WTC11 (cell line): ENCODE measurements at regions not wholly inside any gene's neighbourhood (a gene's known extent, or its start where the extent isn't known, plus 50 kb on each side); places are given as distances from the start of the nearest gene placed in this dataset.
"Not testable (repeated sequence)": the region's sequence is repeated elsewhere in the genome, so short reads cannot be mapped to it uniquely, and the experiment has no call there.

Experiments
- CREB1 ChIP-seq: sonication (generic); formaldehyde crosslinking; IDR thresholded peaks from 2 replicates; pipeline ENCODE4 v1.8.0; 2023; ENCODE audit warnings: mild to moderate bottlenecking, missing genetic modification reagents
- FOXP4 ChIP-seq: sonication (generic); formaldehyde crosslinking; IDR thresholded peaks from 2 replicates; pipeline ENCODE4 v1.8.0; 2022; ENCODE audit warnings: mild to moderate bottlenecking, missing genetic modification reagents
- ZNF121 ChIP-seq: sonication (generic); formaldehyde crosslinking; IDR thresholded peaks from 2 replicates; pipeline ENCODE4 v1.8.0; 2023; ENCODE audit warnings: missing genetic modification reagents
- TF ChIP-seq, protein P1 (sequence below): fragments of 250-450 bp; sonication (Bioruptor Pico); IDR thresholded peaks from 2 replicates; pipeline ENCODE4 v1.9.0; 2021; ENCODE audit warnings: mild to moderate bottlenecking

GRCh38 chr5:10876996-10877395 lies 116.0 kb upstream of the DAP start:
- not testable (repeated sequence) for TF ChIP-seq FOXP4 (CRISPR knock-in tag); ZNF121 (CRISPR knock-in tag); CREB1
- TF ChIP-seq, protein P1, sequence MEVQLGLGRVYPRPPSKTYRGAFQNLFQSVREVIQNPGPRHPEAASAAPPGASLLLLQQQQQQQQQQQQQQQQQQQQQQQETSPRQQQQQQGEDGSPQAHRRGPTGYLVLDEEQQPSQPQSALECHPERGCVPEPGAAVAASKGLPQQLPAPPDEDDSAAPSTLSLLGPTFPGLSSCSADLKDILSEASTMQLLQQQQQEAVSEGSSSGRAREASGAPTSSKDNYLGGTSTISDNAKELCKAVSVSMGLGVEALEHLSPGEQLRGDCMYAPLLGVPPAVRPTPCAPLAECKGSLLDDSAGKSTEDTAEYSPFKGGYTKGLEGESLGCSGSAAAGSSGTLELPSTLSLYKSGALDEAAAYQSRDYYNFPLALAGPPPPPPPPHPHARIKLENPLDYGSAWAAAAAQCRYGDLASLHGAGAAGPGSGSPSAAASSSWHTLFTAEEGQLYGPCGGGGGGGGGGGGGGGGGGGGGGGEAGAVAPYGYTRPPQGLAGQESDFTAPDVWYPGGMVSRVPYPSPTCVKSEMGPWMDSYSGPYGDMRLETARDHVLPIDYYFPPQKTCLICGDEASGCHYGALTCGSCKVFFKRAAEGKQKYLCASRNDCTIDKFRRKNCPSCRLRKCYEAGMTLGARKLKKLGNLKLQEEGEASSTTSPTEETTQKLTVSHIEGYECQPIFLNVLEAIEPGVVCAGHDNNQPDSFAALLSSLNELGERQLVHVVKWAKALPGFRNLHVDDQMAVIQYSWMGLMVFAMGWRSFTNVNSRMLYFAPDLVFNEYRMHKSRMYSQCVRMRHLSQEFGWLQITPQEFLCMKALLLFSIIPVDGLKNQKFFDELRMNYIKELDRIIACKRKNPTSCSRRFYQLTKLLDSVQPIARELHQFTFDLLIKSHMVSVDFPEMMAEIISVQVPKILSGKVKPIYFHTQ (CRISPR knock-in tag) = not testable (repeated sequence)
